Lower leg skin (tissue), 4 donors: ENCODE measurements at regions not wholly inside any gene's neighbourhood (a gene's known extent, or its start where the extent isn't known, plus 50 kb on each side); places are given as distances from the start of the nearest gene placed in this dataset.

ENCODE experiments used
- DNase-seq, 2 donors: peaks; one replicate each; pipeline ENCODE4 v3.0.0-alpha.2; 2019; ENCODE audit warnings: low spot score in 2 of 2
- H3K4me3 ChIP-seq: fragments of 200-600 bp; sonication (generic); 2 replicates; pipeline ENCODE4 v1.5.1; 2017; ENCODE audit warnings: mild to moderate bottlenecking, low read depth; ENCODE audit not compliant: poor library complexity, severe bottlenecking
- CTCF ChIP-seq, 3 donors: fragments of 450-650 bp; IDR thresholded peaks; one replicate each; pipeline ENCODE4 v1.5.1; 2016; ENCODE audit warnings: antibody characterized with exemption in 3 of 3, mild to moderate bottlenecking in 3 of 3, moderate library complexity in 2 of 3
- POLR2A ChIP-seq, 2 donors: fragments of 450-650 bp; IDR thresholded peaks; one replicate each; pipeline ENCODE4 v1.6.1; 2016 to 2017; ENCODE audit warnings: antibody characterized with exemption in 2 of 2, mild to moderate bottlenecking in 1 of 2, moderate library complexity in 1 of 2
- WGBS, 2 donors: methylation state at CpG; one replicate each; pipeline ENCODE4 v1.1.5; 2018; 5-methylcytosine and 5-hydroxymethylcytosine counted together
- intact Hi-C: fragments of 100-400 bp; cut with DNase I; formaldehyde crosslinking; loops from one replicate; pipeline ENCODE4 v1.15.0; 2023; ENCODE audit warnings: low total_unique reads

- intact Hi-C loops = no loop called here
- H3K4me3 ChIP-seq = no peak overlapping the region
- WGBS, 2 donors = 68 to 71% methylated on average over 3 of the region's 3 CpGs
- DNase-seq = no peak
- TF ChIP-seq POLR2A (IDR thresholded peaks at IDR 0.05) (no peak), CTCF (IDR thresholded peaks at IDR 0.05) (no peak)
Observed at GRCh38 chr16:86994215-86994614, 323.0 kb downstream of the C16orf95 start.

- WGBS, 2 donors = 14 to 15% methylated on average over 12 of the region's 12 CpGs
- intact Hi-C loops = no loop called here
- no peak for DNase-seq
- no peak overlapping the region for H3K4me3 ChIP-seq
- TF ChIP-seq POLR2A (IDR thresholded peaks at IDR 0.05) = no peak
- TF ChIP-seq CTCF (IDR thresholded peaks at IDR 0.05) = no peak
Observed at GRCh38 chr16:86994651-86995171, 322.5 kb downstream of the C16orf95 start.

- DNase-seq = no peak
- 50 to 64% methylated on average over 15 of the region's 15 CpGs for WGBS, 2 donors
- no peak for TF ChIP-seq CTCF (IDR thresholded peaks at IDR 0.05)
- no peak for TF ChIP-seq POLR2A (IDR thresholded peaks at IDR 0.05)
- H3K4me3 ChIP-seq = no peak overlapping the region
- intact Hi-C loops = no loop called here
Observed at GRCh38 chr16:86995456-86995855, 321.7 kb downstream of the C16orf95 start.

GRCh38 chr16:86996081-86996480, 321.1 kb downstream of the C16orf95 start:
- 85 to 93% methylated on average over 10 of the region's 10 CpGs for WGBS, 2 donors
- intact Hi-C loops = no loop called here

GRCh38 chr16:86997058-86997457, 320.1 kb downstream of the C16orf95 start:
- DNase-seq = no peak

More at GRCh38 chr16:86996081-86996480, 321.1 kb downstream of the C16orf95 start:
- H3K4me3 ChIP-seq = no peak overlapping the region
- no peak for DNase-seq
- TF ChIP-seq POLR2A (IDR thresholded peaks at IDR 0.05) (no peak), CTCF (IDR thresholded peaks at IDR 0.05) (no peak)

More at GRCh38 chr16:86997058-86997457, 320.1 kb downstream of the C16orf95 start:
- 87 to 89% methylated on average over 11 of the region's 11 CpGs for WGBS, 2 donors
- intact Hi-C loops = no loop called here
- no peak overlapping the region for H3K4me3 ChIP-seq
- TF ChIP-seq POLR2A (IDR thresholded peaks at IDR 0.05) (no peak), CTCF (IDR thresholded peaks at IDR 0.05) (no peak)
